Gastrocnemius medialis (tissue), 4 donors: ENCODE measurements at regions not wholly inside any gene's neighbourhood (a gene's known extent, or its start where the extent isn't known, plus 50 kb on each side); places are given as distances from the start of the nearest gene placed in this dataset.

Experiments used
- POLR2A ChIP-seq, 2 donors: fragments of 450-650 bp; IDR thresholded peaks; one replicate each; pipeline ENCODE4 v1.6.1; 2017; ENCODE audit warnings: antibody characterized with exemption in 2 of 2, mild to moderate bottlenecking in 2 of 2, moderate library complexity in 2 of 2
- TF ChIP-seq, protein P1 (sequence below), 5 experiments: fragments of 450-650 bp in 3 of 5; fragments of 200-600 bp in 2 of 5; sonication (generic) in 2 of 5; IDR thresholded peaks in 4 of 5; conservative IDR thresholded peaks in 1 of 5; 1 replicate in 4 of 5; 2 replicates in 1 of 5; pipeline ENCODE4 v1.5.1; 2016 to 2019; ENCODE audit warnings: antibody characterized with exemption in 5 of 5, mild to moderate bottlenecking in 3 of 5, moderate library complexity in 3 of 5

DNA sequence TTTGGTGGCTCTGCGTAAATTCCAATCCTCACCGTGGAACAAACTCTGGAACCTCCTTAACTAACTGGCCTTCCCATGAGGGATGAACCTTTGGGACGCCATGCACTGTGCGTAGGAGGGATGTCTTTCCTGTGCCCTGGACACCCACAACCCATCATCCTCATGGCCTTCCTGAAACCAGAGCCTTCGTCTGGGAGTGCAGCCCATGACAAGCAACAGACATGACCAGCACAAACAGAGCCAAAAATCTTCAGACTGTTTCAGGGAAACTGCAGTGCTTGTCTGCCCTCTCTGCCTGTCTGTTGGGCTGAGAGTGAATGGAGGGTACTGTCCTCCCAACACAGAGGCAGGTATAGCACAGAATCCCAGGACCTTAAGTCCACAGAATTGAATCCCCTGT is 61.1 kb upstream of the BOC start:
- TF ChIP-seq, protein P1, sequence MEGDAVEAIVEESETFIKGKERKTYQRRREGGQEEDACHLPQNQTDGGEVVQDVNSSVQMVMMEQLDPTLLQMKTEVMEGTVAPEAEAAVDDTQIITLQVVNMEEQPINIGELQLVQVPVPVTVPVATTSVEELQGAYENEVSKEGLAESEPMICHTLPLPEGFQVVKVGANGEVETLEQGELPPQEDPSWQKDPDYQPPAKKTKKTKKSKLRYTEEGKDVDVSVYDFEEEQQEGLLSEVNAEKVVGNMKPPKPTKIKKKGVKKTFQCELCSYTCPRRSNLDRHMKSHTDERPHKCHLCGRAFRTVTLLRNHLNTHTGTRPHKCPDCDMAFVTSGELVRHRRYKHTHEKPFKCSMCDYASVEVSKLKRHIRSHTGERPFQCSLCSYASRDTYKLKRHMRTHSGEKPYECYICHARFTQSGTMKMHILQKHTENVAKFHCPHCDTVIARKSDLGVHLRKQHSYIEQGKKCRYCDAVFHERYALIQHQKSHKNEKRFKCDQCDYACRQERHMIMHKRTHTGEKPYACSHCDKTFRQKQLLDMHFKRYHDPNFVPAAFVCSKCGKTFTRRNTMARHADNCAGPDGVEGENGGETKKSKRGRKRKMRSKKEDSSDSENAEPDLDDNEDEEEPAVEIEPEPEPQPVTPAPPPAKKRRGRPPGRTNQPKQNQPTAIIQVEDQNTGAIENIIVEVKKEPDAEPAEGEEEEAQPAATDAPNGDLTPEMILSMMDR (IDR thresholded peaks at IDR 0.05 in 4 of 5, conservative IDR thresholded peaks at IDR 0.05 in 1 of 5), result no peak
- TF ChIP-seq POLR2A (IDR thresholded peaks at IDR 0.05), result no peak
